Breast epithelium (tissue), 3 donors: ENCODE measurements at regions not wholly inside any gene's neighbourhood (a gene's known extent, or its start where the extent isn't known, plus 50 kb on each side); places are given as distances from the start of the nearest gene placed in this dataset.

Source experiments
- POLR2A ChIP-seq: fragments of 450-650 bp; IDR thresholded peaks from one replicate; pipeline ENCODE4 v1.6.1; 2016; ENCODE audit warnings: antibody characterized with exemption, mild to moderate bottlenecking, moderate library complexity
- POLR2AphosphoS5 ChIP-seq, 3 donors: sonication (generic); formaldehyde crosslinking; IDR thresholded peaks; one replicate each; pipeline ENCODE4 v1.6.1; 2017; ENCODE audit warnings: antibody characterized with exemption in 3 of 3
- TF ChIP-seq, protein P1 (sequence below), 3 donors: fragments of 450-650 bp; IDR thresholded peaks; one replicate each; pipeline ENCODE4 v1.5.1; 2016 to 2017; ENCODE audit warnings: antibody characterized with exemption in 3 of 3, mild to moderate bottlenecking in 3 of 3, moderate library complexity in 3 of 3

DNA sequence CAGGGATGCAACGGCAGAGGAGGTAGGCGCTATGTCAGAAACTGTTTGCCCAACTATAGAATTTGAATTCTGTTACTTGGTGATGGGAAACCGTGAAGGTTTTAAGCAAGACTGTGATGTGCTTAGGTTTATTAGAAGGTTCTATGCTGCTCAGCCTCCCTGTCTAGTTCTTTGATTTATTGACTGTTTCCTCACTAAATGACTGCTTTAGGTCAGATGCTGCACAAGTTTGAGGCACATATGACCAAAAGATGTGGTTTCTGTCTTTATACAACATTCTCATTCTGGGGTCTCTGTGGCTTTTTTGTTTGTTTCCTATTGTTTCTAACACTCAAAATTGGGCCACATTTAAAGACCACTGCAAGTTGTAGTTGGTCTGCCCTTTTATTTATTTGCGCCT, 323.0 kb upstream of the OBI1 start:
- TF ChIP-seq, protein P1, sequence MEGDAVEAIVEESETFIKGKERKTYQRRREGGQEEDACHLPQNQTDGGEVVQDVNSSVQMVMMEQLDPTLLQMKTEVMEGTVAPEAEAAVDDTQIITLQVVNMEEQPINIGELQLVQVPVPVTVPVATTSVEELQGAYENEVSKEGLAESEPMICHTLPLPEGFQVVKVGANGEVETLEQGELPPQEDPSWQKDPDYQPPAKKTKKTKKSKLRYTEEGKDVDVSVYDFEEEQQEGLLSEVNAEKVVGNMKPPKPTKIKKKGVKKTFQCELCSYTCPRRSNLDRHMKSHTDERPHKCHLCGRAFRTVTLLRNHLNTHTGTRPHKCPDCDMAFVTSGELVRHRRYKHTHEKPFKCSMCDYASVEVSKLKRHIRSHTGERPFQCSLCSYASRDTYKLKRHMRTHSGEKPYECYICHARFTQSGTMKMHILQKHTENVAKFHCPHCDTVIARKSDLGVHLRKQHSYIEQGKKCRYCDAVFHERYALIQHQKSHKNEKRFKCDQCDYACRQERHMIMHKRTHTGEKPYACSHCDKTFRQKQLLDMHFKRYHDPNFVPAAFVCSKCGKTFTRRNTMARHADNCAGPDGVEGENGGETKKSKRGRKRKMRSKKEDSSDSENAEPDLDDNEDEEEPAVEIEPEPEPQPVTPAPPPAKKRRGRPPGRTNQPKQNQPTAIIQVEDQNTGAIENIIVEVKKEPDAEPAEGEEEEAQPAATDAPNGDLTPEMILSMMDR (IDR thresholded peaks at IDR 0.05), result no peak
- TF ChIP-seq POLR2AphosphoS5 (IDR thresholded peaks at IDR 0.05), result no peak
- TF ChIP-seq POLR2A, result no peak
